ENCODE measurements at regions not wholly inside any gene's neighbourhood (a gene's known extent, or its start where the extent isn't known, plus 50 kb on each side); places are given as distances from the start of the nearest gene placed in this dataset.

DNA sequence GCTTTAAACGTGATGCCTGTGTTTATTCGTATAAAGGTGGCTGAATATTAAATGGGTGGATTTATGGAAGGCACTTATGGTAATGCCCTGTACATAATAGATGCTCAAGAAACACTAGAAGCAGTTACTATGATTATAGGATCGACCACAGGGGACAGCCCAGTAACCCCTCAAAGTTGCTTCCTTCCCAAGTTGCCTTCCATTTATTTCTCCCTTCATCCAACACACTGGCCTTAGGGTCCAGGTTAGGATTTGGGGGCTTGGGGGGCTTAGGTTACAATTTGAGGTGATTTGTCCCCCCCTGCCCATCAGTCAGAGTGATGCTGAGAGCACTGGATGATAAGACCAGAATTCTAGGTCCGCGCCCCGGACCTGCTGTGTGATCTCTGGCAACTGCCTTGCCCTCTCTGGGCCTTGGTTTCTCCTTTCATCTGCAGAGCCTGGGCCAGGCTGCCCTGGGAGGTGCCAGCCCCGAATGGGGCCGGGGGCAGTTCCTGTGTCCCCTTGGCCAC lies 101.5 kb downstream of the CEBPB start:
- peaks cover 19% of the 10 kb centered on the region for H3K4me1 ChIP-seq (ENCODE audit: insufficient read depth, low read length)
- peak overlapping the region; percentile 65 for H3K9ac ChIP-seq (ENCODE audit: low read length)
- 0 out of 2 replicates have a peak overlapping the region, but pooled peaks have one; percentile 3 for H3K4me2 ChIP-seq (ENCODE audit: low read length)
- no peaks in the 10 kb centered on the region for H3K9me3 ChIP-seq (ENCODE audit: low read length)
- H2AFZ ChIP-seq (ENCODE audit: low read length), result peak overlapping the region; percentile 57
- TF ChIP-seq, protein P1, sequence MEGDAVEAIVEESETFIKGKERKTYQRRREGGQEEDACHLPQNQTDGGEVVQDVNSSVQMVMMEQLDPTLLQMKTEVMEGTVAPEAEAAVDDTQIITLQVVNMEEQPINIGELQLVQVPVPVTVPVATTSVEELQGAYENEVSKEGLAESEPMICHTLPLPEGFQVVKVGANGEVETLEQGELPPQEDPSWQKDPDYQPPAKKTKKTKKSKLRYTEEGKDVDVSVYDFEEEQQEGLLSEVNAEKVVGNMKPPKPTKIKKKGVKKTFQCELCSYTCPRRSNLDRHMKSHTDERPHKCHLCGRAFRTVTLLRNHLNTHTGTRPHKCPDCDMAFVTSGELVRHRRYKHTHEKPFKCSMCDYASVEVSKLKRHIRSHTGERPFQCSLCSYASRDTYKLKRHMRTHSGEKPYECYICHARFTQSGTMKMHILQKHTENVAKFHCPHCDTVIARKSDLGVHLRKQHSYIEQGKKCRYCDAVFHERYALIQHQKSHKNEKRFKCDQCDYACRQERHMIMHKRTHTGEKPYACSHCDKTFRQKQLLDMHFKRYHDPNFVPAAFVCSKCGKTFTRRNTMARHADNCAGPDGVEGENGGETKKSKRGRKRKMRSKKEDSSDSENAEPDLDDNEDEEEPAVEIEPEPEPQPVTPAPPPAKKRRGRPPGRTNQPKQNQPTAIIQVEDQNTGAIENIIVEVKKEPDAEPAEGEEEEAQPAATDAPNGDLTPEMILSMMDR (conservative IDR thresholded peaks at IDR 0.05; ENCODE audit: low read depth, low read length), result no peak
- no peak for TF ChIP-seq EZH2 (IDR thresholded peaks at IDR 0.05; ENCODE audit: low read length, unreplicated experiment)
- TF ChIP-seq EZH2phosphoT487 (IDR thresholded peaks at IDR 0.05; ENCODE audit: borderline replicate concordance, low read length), result no peak
- H3K79me2 ChIP-seq (ENCODE audit: low read length), result no peaks in the 10 kb centered on the region
- DNase-seq, result no peak
- intact Hi-C loops (cut with micrococcal nuclease), result no loop called here
- H3K4me3 ChIP-seq (ENCODE audit: low read length), result no peak overlapping the region
- H3F3A ChIP-seq (ENCODE audit: low read length, unreplicated experiment), result no peaks in the 10 kb centered on the region
- no peaks in the 10 kb centered on the region for H3K27me3 ChIP-seq (ENCODE audit: low read length)
- no peaks in the 10 kb centered on the region for H3K9me2 ChIP-seq (replicated peaks; ENCODE audit: low read length)
- ChIA-PET CTCF (no interaction called here), POLR2A (ENCODE audit: unreplicated experiment) (no interaction called here)
- H3K36me3 ChIP-seq (ENCODE audit: low read depth, low read length), result no peaks in the 10 kb centered on the region
- H3K27ac ChIP-seq (ENCODE audit: low read length), result peak overlapping the region; percentile 71
- no peaks in the 10 kb centered on the region for H4K20me1 ChIP-seq (ENCODE audit: low read length)
- no peak for ATAC-seq
- no TSS peak for BruUV-seq (replicated peaks)

DNA sequence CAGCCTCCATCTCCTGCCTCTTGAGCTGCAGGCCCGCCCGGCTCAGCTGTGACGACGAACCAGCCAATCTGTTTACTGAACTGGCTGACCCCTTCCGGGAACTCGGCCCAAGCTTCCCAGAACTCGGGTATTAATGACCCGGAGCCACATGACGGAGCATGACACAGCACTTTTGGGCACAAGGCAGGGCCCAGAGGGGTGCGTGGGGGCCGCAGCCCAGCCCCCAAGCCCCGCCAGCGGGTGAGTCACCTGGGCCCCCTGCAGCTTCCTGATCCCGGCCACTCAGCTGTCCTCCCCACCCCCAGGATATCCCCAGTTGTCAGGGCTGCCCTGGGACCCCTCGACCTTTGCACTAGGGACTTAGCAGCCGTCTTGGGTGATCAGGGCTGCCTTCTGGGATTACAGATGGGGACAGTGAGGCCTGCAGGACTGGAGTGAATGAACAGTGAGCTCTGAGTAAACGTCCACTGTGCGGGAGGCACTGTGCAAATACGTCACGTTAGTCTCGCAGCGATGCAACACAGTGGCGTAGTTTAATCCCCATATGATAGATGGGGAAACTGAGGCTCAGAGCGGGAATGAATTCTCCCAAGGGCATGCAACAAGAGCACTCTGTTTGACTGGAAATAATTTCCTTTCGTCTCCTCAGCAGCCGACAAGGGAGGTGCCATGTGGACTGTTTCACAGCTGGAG lies 102.1 kb downstream of the CEBPB start:
- Histone ChIP-seq H3K4me1 (ENCODE audit: insufficient read depth, low read length) (peaks cover 19% of the 10 kb centered on the region), H3K9me2 (replicated peaks; ENCODE audit: low read length) (no peaks in the 10 kb centered on the region), H3K9me3 (ENCODE audit: low read length) (no peaks in the 10 kb centered on the region), H3K27me3 (ENCODE audit: low read length) (no peaks in the 10 kb centered on the region), H3K4me2 (ENCODE audit: low read length) (0 out of 2 replicates have a peak overlapping the region, but pooled peaks have one; percentile 3), H4K20me1 (ENCODE audit: low read length) (no peaks in the 10 kb centered on the region), H3K36me3 (ENCODE audit: low read depth, low read length) (no peaks in the 10 kb centered on the region), H2AFZ (ENCODE audit: low read length) (peak overlapping the region; percentile 57), H3K4me3 (ENCODE audit: low read length) (no peak overlapping the region), H3K9ac (ENCODE audit: low read length) (peak overlapping the region; percentile 65), H3K27ac (ENCODE audit: low read length) (peak overlapping the region; percentile 71), H3K79me2 (ENCODE audit: low read length) (no peaks in the 10 kb centered on the region), H3F3A (ENCODE audit: low read length, unreplicated experiment) (no peaks in the 10 kb centered on the region)
- ChIA-PET CTCF (no interaction called here), POLR2A (ENCODE audit: unreplicated experiment) (no interaction called here)
- intact Hi-C loops (cut with micrococcal nuclease), result no loop called here
- peak; percentile 52 for ATAC-seq
- peak; percentile 72 for DNase-seq
- TF ChIP-seq EZH2 (IDR thresholded peaks at IDR 0.05; ENCODE audit: low read length, unreplicated experiment) (no peak), EZH2phosphoT487 (IDR thresholded peaks at IDR 0.05; ENCODE audit: borderline replicate concordance, low read length) (no peak)
- TF ChIP-seq, protein P1 (conservative IDR thresholded peaks at IDR 0.05; ENCODE audit: low read depth, low read length), result no peak
- no TSS peak for BruUV-seq (replicated peaks)
